CD4-positive, alpha-beta T cell (primary cell): ENCODE measurements at regions not wholly inside any gene's neighbourhood (a gene's known extent, or its start where the extent isn't known, plus 50 kb on each side); places are given as distances from the start of the nearest gene placed in this dataset.

Source experiments
- ATAC-seq: fragments of 200-7000 bp; cut with Tn5 transposase; one replicate; pipeline ENCODE4 v1.10.0; 2022; ENCODE audit warnings: mild to moderate bottlenecking; ENCODE audit not compliant: poor library complexity
- CTCF ChIA-PET: fragments of 350-600 bp; sonication (Branson Sonifier 250); formaldehyde crosslinking; loops from one replicate; lab custom pipeline; 2021; ENCODE audit warnings: antibody characterized with exemption, inconsistent platforms; lab: Charles Lee
- POLR2A ChIA-PET: fragments of 350-600 bp; sonication (Branson Sonifier 250); formaldehyde crosslinking; loops from one replicate; lab custom pipeline; 2021; ENCODE audit warnings: antibody characterized with exemption, inconsistent platforms; lab: Charles Lee
- DNase-seq, 14 experiments: peaks; one replicate each; pipeline ENCODE4 v3.0.0-alpha.2; 2013 to 2020; ENCODE audit warnings: mixed read lengths in 2 of 14
- H3K27ac ChIP-seq, 2 donors: one replicate each; pipeline versions ENCODE4 v1.5.1 to v1.7.0; 2013; ENCODE audit warnings: low read length in 2 of 2, low read depth in 1 of 2, mild to moderate bottlenecking in 1 of 2
- H3K27me3 ChIP-seq, 2 experiments: 1 replicate in 1 of 2; 2 replicates in 1 of 2; pipeline versions ENCODE4 v1.6.1 to v1.7.0; 2013; ENCODE audit warnings: low read length in 2 of 2, control low read depth in 1 of 2, mild to moderate bottlenecking in 1 of 2, moderate library complexity in 1 of 2; ENCODE audit not compliant: insufficient read depth in 2 of 2, control insufficient read depth in 1 of 2
- H3K36me3 ChIP-seq: one replicate; pipeline ENCODE4 v1.6.1; 2013; ENCODE audit warnings: low read length, control low read depth; ENCODE audit not compliant: insufficient read depth
- H3K4me1 ChIP-seq: one replicate; pipeline ENCODE4 v1.6.1; 2013; ENCODE audit warnings: low read length, control low read depth; ENCODE audit not compliant: insufficient read depth
- H3K4me3 ChIP-seq: one replicate; pipeline ENCODE4 v1.5.1; 2013; ENCODE audit warnings: mild to moderate bottlenecking, low read length, moderate library complexity
- H3K9me3 ChIP-seq, 2 experiments: 1 replicate in 1 of 2; 2 replicates in 1 of 2; pipeline versions ENCODE4 v1.6.1 to v1.7.0; 2013; ENCODE audit warnings: low read length in 2 of 2, mild to moderate bottlenecking in 2 of 2, control low read depth in 1 of 2, moderate library complexity in 1 of 2; ENCODE audit not compliant: control insufficient read depth in 1 of 2, insufficient read depth in 1 of 2
- H3K27ac Mint-ChIP-seq: one replicate; pipeline ENCODE4 v1.8.0; 2020; ENCODE audit warnings: mixed read lengths
- H3K27me3 Mint-ChIP-seq: one replicate; pipeline ENCODE4 v1.8.0; 2021; ENCODE audit warnings: mixed read lengths
- H3K36me3 Mint-ChIP-seq: one replicate; pipeline ENCODE4 v1.8.0; 2021; ENCODE audit warnings: low read depth, mixed read lengths
- H3K4me1 Mint-ChIP-seq: one replicate; pipeline ENCODE4 v1.8.0; 2021; ENCODE audit warnings: low read depth, mixed read lengths
- H3K4me3 Mint-ChIP-seq: one replicate; pipeline ENCODE4 v1.8.0; 2020; ENCODE audit warnings: mild to moderate bottlenecking, mixed read lengths
- H3K9me3 Mint-ChIP-seq: one replicate; pipeline ENCODE4 v1.8.0; 2020; ENCODE audit warnings: mixed read lengths
- CTCF ChIP-seq: fragments of 200-600 bp; IDR thresholded peaks from one replicate; pipeline ENCODE4 v1.8.0; 2022; ENCODE audit warnings: antibody characterized with exemption, mild to moderate bottlenecking
- intact Hi-C, 2 experiments: fragments of 100-400 bp; cut with DNase I in 1 of 2; cut with micrococcal nuclease in 1 of 2; formaldehyde crosslinking; loops; one replicate each; pipeline versions ENCODE4 v1.15.1 to v1.9.0; 2023 to 2025; cut with DNase I, micrococcal nuclease

GRCh38 chr6:165883851-165884640, 221.0 kb upstream of the PDE10A start:
- no peak overlapping the region for H3K4me3 ChIP-seq
- intact Hi-C loops, result loop anchor here (2.0 to 10.0 kb wide), 3 partner anchors 221 to 521 kb away; no protein-coding TSS in a partner anchor
- Mint-ChIP-seq H3K4me3 (no peak overlapping the region), H3K4me1 (peaks cover 9% of the 10 kb centered on the region), H3K27me3 (peaks cover 41% of the 10 kb centered on the region), H3K27ac (no peak overlapping the region), H3K36me3 (no peaks in the 10 kb centered on the region), H3K9me3 (peaks cover 8% of the 10 kb centered on the region)
- ATAC-seq, result no peak
- ChIA-PET CTCF (no interaction called here), POLR2A (no interaction called here)
- H3K4me1 ChIP-seq, result peaks cover 4% of the 10 kb centered on the region
- no peaks in the 10 kb centered on the region for H3K27me3 ChIP-seq
- H3K27ac ChIP-seq, result no peak overlapping the region
- DNase-seq, result no peak
- no peak for TF ChIP-seq CTCF
- H3K9me3 ChIP-seq, result peaks cover 0 to 5% of the 10 kb centered on the region in 2 experiments
- H3K36me3 ChIP-seq, result no peaks in the 10 kb centered on the region

GRCh38 chr6:165881806-165882205, 218.8 kb upstream of the PDE10A start:
- Histone ChIP-seq H3K36me3 (no peaks in the 10 kb centered on the region), H3K4me3 (no peak overlapping the region), H3K27me3 (no peaks in the 10 kb centered on the region), H3K4me1 (peaks cover 4% of the 10 kb centered on the region), H3K27ac (no peak overlapping the region), H3K9me3 (peaks cover 0 to 5% of the 10 kb centered on the region in 2 experiments)
- intact Hi-C loops, result loop anchor here in 1 of 2 experiments (10.0 kb wide), 2 partner anchors 223 to 523 kb away; no protein-coding TSS in a partner anchor
- no peak for ATAC-seq
- TF ChIP-seq CTCF, result no peak
- Mint-ChIP-seq H3K27me3 (peaks cover 41% of the 10 kb centered on the region), H3K4me1 (peaks cover 9% of the 10 kb centered on the region), H3K36me3 (no peaks in the 10 kb centered on the region), H3K4me3 (no peak overlapping the region), H3K27ac (no peak overlapping the region), H3K9me3 (peaks cover 4% of the 10 kb centered on the region)
- ChIA-PET CTCF (interaction anchor here (0.7 kb wide), 1 partner anchor 1967 kb away, joined by 3 read pairs; no protein-coding TSS in a partner anchor), POLR2A (no interaction called here)
- no peak for DNase-seq

GRCh38 chr6:165880686-165881085, 217.6 kb upstream of the PDE10A start:
- H3K4me1 ChIP-seq, result peaks cover 4% of the 10 kb centered on the region
- H3K4me1 Mint-ChIP-seq, result peaks cover 9% of the 10 kb centered on the region
- DNase-seq (no peak), ATAC-seq (no peak)
- no peak overlapping the region for H3K27ac ChIP-seq
- H3K4me3 ChIP-seq, result no peak overlapping the region
- TF ChIP-seq CTCF, result no peak
- no peaks in the 10 kb centered on the region for H3K36me3 Mint-ChIP-seq
- no peaks in the 10 kb centered on the region for H3K9me3 ChIP-seq
- ChIA-PET CTCF (no interaction called here), POLR2A (no interaction called here)
- intact Hi-C loops, result loop anchor here in 1 of 2 experiments (10.0 kb wide), 2 partner anchors 224 to 524 kb away; no protein-coding TSS in a partner anchor
- peaks cover 0 to 7% of the 10 kb centered on the region in 2 experiments for H3K27me3 ChIP-seq
- no peak overlapping the region for H3K27ac Mint-ChIP-seq
- peaks cover 43% of the 10 kb centered on the region for H3K27me3 Mint-ChIP-seq
- H3K4me3 Mint-ChIP-seq, result no peak overlapping the region
- H3K36me3 ChIP-seq, result no peaks in the 10 kb centered on the region
- H3K9me3 Mint-ChIP-seq, result peaks cover 2% of the 10 kb centered on the region
